HG03565 (cell line): ENCODE measurements at regions not wholly inside any gene's neighbourhood (a gene's known extent, or its start where the extent isn't known, plus 50 kb on each side); places are given as distances from the start of the nearest gene placed in this dataset.

ENCODE experiments used
- ATAC-seq: cut with Tn5 transposase; IDR thresholded peaks from one replicate; pipeline ENCODE4 v1.9.1; 2021; ENCODE audit warnings: mild to moderate bottlenecking, moderate library complexity; ENCODE audit not compliant: unreplicated experiment

DNA sequence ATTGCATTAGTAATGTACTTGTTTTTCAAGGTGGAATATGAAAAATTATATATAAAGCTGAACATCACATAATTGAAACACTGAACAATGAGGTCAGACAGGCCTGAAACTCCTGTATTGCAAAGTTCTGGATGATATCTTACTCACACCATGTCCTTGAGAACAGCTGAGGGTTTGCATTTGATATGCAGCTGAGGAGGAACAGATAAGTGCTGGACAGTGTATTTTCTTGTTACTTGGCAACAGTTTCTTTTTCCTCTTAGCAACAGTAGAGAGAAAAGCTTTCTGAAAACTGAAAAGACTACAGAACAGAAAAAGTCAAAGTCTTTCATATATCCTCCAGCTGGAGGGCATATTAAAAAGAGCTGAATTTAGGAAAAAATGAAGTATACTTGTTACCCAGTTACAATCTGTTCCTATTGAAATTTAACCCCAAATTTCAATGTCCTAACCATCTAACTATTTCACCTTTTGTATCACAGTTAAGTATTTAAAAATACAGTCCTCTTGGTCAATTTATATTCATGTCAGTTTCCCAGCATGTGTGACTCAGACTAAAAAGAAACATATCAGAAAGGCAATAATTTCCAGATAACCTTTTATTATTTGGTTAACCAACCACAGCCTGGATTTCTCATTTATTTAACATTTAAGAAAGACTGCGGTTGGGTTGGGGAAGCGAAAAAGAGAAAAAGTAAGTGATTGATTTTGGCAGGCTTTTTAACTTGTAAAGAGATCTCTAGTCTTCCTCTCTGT is 733.0 kb upstream of the DPPA4 start:
- no peak for ATAC-seq

DNA sequence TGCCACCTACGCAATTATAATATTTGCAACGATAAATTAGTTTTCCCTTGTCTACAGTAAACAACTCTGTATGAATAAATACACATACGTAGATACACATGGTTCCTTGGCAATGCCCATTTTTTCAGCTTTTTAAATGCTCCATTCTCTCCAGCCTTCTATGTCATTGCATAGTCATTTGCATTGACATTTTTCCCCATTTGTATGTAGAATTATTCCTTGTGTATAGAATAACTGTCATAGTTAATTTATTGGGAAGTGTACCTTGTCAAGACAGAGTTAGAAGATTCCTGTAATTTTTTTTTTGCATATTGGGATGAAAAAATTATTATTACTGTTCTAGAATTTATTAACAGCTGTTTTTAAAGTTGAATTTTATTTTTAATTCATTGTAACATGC is 736.7 kb upstream of the DPPA4 start:
- ATAC-seq: no peak

DNA sequence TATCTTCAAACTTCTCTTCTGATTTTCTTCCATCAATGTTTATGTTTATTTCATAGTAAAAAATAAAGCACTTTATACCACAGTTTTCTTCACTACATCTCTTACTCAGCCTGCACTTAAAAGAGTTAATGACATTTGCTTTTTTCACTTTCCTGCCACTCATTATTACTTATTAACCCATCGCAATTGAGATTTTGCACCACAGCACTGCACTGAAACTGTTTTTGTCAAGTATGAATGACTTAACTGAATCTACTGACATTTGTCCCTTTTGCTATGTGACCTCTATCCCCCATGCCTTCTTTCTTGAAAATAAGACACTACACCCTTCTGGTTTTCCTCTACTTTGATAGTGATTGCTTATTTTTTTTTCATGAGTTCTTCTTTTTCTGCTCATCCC is 739.7 kb upstream of the DPPA4 start:
- no peak for ATAC-seq

DNA sequence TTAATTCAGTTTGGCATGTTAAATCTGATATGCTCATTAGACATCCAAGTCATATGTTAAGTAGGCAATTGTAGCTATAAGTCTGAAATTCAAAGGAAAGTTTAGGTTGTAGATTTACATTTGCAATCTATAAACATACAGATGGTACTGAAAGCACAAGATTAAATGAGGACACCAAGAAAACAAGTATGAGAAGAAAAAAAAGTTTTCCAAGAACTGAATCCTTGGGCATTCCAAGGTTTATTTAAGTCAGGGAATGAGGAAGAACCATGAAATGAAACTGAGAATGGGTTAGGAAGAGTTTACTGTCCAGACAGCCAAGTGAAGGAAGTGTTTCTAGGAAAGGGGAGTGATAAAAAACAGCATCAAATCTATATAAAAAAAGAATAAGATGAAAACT is 756.1 kb upstream of the DPPA4 start:
- ATAC-seq: no peak

DNA sequence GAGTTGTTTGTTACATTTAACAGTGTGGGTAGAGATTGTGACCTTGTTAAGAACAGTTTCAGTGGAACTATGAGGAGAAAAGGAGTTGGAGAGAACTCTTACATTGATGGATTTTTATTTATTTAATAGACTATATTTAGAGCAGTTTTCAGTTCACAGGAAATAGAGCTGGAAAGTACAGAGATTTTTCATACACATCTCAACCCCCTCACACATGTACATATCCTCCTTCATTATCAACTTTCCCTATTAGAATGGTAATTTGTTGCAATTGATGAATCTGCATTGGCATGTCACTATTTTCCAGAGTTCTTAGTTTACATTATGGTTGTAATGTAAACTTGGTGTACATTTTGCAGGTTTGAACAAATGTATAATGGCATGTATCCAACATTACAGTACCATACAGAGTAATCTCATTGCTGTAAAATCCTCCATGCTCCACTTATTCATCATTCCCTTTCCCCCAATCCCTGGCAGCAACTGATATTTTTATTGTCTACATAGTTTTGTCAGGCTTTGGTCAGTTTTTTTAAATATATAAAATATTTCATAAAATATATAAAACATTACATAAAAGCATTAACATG is 756.6 kb upstream of the DPPA4 start:
- no peak for ATAC-seq

DNA sequence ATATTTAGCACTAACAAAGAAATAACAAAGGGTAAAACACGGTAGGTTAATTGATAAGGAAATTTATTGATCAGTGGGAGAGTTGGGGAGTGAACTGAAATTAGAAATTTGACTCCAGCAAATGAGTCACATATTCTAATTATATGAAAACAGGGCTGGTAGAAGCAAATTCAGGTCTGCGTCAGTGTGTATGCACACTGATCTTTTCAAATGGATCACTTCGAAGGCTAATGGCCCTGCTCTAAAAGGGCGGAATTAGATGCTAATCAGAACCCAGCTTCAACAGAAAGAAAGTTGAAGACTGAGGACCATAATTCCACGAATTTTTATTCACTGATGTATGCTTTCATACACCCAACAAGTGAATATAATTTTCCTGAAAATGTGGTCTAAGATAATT is 762.4 kb upstream of the DPPA4 start:
- ATAC-seq: no peak

DNA sequence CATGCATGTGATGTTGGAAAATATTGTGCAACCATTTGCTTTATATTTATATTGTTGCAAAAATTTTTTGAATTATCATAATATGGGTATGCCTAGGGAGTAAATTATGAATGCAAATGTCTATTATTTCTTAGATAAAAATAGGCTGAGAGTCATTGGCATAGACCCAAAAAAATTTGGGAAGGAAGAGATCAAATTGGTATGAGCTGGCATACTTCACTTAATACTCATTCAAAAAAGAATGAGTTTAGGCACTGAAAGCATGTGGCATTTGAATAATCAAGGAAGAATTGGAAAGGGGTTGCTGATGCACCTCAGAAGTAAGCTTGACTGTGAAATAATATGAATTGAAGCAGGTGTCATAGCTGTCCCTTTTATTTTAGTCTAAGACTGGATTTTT is 764.0 kb upstream of the DPPA4 start:
- ATAC-seq: no peak

DNA sequence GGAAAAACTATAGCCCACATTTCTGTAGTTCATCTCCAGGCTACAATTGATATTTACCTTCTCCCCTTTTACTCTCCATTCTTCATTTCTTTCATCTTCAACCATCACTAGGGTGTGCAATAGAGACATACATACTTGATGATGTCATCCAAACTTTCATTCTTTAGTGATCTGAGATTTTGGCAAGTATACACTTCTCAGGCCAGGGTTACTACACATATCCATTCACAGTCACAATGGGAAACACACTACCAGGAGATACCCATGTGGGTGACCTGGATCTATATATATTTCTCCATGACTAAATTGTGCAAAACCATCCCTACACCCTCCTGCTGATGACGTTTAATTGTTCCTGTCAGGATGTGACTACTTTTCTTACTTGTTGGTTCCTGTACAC is 769.5 kb upstream of the DPPA4 start:
- ATAC-seq: no peak

DNA sequence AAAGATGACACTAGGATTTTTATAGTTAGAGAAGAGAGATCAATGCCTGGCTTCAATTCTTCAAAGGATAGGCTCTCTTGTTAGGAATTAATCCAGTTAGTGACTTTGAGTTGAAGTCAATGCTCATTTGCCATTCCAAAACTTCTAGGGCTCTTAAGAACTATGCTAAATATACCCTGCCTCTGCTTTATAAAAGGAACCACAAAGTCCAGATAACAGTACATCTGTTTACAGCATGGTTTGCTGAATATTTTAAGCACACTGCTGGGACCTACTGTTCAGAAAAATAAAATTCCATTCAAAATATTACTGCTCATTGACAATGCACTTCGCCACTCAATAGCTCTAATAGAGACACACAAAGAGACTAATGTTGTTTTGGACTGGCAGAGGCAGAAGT is 786.6 kb upstream of the DPPA4 start:
- no peak for ATAC-seq

DNA sequence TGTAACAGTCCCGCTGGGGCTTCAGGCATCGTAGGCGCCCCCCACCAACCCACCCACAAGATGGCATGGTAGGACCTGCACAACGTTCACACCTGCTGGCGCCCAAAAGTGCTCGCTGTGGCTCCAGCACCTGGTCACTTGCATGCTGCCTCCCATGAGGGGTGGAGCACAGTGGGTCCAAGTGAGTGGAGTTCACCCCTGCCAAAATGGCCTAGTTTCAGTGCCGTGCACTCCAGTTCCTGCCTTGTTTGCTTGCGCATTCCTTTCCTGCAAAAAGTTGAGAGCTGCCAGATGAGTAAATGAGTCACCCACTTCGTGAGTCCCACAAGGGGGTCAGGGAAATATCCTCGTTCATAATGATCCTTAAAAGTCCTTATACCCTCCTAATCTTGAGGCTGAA is 788.7 kb upstream of the DPPA4 start:
- ATAC-seq: no peak

DNA sequence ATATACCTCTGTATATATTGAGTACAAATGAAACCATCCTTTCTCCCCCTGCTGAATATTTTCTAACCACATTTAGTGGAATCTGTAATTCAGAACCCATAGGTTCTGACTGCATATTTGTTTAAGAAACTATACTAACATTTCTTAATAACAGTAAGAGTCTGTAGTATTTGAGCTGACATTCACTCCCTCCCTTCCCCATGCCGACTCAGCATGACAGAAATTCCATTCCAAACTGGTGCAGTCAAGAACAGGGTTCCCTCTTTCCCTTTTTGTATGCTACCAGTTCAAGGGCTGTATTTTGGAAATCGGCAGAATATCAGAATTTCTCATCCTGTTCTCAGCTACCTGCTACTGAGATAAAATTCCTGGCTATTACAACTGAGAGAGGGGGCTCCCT is 796.6 kb upstream of the DPPA4 start:
- no peak for ATAC-seq

DNA sequence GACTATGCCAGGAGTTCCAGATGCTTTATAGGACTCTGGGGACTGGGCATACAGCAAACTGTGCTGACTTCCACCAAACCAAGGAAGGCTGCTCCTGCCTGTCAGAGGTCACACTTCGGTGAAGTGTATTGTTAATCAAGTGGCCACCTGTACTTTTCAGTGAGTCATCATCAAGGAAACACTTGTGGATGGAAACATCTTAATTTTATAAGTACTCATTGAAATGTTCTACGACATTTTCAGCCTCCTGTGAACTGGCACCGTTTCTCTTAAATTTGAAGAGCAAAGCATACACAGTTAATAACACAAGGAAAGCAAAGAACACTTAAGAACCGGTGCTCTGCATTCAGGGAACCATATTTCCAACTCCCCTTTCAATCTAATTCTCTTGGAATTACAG is 801.7 kb upstream of the DPPA4 start:
- no peak for ATAC-seq

DNA sequence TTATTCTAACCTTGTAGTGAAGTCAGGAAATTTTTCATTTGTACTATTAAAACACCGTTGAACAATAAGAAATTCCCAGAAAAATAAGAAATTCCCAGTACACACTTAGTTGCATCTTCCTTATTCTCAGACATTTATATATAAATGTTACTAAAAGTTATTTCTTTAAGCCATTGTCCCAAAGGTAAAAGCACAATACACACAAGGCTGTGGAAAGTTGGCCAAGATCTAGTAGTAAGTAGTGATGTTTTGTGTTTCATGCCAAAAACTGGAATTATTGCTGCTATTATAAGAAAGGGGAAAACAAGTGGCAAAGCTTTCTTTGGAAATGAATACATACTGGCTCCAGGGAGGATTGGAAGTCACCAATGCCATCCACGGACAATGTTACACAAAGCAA is 802.5 kb upstream of the DPPA4 start:
- no peak for ATAC-seq

DNA sequence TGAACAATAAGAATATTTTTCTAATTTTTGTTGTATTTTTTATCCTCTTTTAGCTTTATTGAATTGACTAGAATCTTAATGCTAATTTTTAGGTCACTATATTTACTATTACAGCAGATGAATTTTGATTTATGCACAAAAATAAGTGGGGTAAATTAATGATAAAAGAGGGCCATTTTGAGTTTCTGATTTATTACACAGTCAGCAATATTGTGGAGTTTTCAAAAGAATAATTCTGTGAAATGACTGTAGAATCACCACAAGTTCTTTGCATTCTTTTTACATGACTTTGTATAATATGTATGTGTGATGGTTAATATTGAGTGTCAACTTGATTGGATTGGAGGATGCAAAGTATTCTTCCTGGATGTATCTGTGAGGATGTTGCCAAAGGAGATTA is 812.4 kb upstream of the DPPA4 start:
- ATAC-seq: no peak

DNA sequence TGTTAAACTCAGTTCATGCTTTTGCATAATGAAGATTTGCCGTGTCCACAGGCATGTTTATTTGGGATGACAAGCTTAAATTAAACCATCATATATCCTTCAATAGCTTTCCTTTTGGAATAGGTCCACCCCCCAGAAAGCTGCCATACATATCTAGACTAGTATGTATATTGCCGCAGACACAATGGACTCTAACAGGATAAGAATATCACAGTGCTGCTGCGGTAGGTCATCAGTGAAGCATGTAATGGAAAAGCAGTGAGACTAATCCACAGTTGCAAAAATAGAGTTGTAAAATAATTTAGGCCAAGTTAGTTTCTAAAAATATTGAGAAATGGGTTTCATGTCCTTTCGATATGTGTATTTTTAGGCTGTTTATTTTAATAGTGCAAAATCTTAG is 819.9 kb upstream of the DPPA4 start:
- no peak for ATAC-seq

DNA sequence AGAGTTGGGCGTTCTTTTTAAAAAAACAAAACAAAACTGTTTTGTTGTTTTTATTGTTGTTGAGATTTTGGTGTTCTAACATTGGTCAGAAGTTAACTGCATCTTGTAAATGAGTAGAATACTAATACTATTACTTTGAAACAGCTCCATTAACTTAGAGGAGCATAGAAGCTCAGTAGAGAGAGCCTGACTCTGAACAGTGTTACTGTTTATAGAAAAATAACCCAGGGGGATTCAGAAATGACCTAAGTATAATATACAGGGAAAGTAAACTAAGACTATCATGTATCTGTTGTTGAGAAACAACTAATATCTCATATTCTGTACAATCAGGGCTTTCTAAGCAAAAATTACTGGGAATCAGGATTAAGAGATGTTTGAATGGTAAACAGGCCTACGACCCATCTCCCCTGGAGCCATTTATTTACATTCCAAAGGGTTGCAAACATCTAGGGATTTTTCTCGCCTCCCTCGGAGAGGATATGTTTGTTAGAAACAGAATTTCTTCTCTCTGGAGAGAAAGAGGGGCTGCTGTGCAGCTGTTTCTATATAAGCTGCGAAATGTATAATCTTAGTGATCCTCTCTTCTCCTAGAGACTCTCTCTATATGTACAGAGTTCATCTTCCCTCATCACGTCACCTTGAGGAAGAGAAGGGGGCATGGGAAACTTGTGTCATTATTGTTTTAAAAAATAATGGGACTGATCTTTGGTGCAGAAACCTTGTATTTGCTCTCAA is 827.5 kb upstream of the DPPA4 start:
- ATAC-seq: no peak

DNA sequence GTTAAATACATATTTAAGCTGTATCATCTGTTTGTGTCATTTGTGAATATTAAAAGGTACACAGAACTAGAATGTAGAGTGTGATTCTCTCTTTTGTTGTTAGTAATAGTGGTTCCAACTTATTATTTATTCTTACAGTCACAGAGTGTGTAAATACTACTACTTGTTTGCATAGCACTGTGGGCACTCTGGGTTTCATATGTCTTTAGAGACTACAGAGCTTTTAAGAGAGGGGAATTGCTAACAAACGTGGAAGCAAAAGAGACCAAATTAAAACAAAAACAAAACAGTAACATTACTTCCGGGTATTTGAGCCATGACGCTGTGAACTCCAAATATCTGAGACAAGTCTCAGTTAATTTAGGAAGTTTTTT is 828.0 kb upstream of the DPPA4 start:
- ATAC-seq: no peak

DNA sequence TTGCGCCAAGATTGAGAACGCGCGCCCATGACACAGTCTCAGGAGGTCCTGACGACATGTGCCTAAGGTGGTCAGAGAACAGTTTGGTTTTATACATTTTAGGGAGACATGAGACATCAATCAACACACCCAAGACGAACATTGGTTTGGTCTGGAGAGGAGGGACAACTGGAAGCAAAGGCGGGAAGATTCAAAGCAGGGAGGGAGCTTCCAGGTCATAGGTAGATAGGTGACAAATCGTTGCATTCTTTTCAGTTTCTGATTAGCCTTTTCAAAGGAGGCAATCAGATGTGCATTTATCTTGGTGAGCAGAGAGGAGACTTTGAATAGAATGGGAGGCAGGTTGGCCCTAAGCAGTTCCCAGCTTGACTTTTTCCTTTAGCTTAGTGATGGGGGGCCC is 828.4 kb upstream of the DPPA4 start:
- ATAC-seq: no peak

DNA sequence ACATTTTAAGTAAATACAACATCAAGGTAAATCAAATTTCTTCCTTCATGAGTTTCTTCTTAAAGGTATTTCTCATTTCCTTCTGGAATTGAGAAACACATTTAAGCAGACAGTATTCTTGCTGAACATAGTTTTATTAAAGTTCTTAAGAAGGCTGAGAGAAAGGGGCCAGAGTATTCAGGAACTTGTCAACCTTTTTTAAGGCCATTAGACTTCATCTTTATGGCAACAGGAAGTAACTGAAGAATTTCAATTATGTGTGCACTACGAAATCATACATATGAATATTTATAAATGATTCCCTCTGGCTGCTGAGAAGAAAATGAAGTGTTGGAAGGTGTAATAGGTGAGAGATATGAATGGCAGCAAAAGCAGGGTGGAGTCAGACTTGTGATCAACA is 829.4 kb upstream of the DPPA4 start:
- no peak for ATAC-seq

DNA sequence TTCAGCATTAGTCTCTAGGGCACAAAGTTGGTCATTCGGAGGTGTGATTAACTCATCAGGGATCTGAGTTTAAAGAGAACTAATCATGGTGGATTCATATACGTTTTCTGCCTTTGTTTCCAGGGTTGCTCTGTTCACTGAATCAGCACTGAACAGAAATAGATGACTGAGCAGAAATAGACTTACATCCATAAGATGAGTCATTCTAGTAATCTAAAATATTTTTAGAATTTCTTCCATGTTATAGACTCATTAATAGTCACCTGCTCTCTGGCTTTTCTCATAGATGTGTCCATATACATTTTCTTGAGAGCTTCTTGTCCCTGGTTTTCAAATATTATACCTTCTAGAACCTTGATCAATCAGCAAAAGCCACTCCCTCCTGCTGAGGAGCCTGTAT is 837.6 kb upstream of the DPPA4 start:
- no peak for ATAC-seq

DNA sequence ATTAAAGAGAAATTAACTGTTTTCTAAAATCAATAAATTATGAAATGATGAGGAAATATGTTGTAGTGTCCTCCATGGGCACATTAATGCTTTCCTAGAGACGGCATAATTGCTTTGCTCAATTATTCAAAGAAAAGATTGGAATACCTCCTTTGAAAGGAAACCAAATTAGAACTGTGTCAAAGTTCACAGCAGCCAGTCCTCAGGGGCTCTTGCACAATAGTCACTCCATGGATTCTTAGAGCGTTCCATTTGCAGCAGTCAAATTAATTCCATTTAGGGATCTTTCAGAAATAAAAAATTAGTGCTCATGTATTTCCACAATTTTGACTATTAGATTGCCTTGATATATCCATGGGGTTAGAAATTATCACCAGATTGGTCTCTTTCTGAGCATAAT is 841.6 kb upstream of the DPPA4 start:
- no peak for ATAC-seq

DNA sequence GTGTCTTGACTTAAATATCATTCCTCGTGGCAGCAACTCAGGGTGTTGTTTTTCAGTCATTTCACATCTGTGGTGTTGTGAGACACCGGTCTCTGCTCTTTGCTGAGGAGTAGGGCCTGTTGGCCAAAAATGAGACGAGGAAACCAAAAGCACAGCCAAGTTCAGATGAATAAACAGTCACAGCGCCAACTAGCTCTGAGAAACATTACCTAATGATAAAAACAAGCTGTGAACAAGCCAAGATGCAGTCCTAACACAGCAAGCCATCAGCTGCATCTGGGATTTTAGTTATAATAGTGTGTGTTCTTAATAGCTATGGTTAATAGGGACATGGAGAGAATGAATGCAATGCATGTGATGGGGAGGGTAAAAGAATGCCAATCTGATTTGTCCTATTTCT is 843.4 kb upstream of the DPPA4 start:
- no peak for ATAC-seq
